ENCODE measurements at regions not wholly inside any gene's neighbourhood (a gene's known extent, or its start where the extent isn't known, plus 50 kb on each side); places are given as distances from the start of the nearest gene placed in this dataset.

DNA sequence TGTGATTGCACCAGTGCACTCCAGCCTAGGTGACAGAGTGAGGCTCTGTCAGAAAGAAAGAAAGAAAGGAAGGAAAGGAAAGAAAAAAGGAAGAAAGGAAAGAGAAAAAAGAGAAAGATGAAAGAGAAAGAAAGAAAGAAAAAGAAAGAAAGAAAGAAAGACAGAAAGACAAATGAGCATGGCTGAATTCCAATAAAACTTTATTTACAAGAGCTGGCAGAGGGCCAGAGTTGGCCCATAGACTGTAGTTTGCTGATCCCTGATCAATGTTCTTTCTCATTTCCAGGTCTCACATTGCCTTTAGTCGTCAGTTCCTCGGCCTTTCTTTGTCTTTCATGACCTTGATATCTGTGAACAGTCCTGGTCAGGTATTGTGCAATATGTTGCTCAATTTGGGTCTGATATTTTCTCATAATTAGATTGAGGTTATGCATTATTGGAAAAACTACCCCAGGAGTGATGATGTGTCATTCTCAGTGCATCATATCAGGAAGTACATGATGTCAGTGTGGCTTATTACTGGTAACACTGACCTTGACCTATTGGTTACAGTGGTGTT is 68.5 kb upstream of the MED9 start (continued):
- TF ChIP-seq, protein P1, sequence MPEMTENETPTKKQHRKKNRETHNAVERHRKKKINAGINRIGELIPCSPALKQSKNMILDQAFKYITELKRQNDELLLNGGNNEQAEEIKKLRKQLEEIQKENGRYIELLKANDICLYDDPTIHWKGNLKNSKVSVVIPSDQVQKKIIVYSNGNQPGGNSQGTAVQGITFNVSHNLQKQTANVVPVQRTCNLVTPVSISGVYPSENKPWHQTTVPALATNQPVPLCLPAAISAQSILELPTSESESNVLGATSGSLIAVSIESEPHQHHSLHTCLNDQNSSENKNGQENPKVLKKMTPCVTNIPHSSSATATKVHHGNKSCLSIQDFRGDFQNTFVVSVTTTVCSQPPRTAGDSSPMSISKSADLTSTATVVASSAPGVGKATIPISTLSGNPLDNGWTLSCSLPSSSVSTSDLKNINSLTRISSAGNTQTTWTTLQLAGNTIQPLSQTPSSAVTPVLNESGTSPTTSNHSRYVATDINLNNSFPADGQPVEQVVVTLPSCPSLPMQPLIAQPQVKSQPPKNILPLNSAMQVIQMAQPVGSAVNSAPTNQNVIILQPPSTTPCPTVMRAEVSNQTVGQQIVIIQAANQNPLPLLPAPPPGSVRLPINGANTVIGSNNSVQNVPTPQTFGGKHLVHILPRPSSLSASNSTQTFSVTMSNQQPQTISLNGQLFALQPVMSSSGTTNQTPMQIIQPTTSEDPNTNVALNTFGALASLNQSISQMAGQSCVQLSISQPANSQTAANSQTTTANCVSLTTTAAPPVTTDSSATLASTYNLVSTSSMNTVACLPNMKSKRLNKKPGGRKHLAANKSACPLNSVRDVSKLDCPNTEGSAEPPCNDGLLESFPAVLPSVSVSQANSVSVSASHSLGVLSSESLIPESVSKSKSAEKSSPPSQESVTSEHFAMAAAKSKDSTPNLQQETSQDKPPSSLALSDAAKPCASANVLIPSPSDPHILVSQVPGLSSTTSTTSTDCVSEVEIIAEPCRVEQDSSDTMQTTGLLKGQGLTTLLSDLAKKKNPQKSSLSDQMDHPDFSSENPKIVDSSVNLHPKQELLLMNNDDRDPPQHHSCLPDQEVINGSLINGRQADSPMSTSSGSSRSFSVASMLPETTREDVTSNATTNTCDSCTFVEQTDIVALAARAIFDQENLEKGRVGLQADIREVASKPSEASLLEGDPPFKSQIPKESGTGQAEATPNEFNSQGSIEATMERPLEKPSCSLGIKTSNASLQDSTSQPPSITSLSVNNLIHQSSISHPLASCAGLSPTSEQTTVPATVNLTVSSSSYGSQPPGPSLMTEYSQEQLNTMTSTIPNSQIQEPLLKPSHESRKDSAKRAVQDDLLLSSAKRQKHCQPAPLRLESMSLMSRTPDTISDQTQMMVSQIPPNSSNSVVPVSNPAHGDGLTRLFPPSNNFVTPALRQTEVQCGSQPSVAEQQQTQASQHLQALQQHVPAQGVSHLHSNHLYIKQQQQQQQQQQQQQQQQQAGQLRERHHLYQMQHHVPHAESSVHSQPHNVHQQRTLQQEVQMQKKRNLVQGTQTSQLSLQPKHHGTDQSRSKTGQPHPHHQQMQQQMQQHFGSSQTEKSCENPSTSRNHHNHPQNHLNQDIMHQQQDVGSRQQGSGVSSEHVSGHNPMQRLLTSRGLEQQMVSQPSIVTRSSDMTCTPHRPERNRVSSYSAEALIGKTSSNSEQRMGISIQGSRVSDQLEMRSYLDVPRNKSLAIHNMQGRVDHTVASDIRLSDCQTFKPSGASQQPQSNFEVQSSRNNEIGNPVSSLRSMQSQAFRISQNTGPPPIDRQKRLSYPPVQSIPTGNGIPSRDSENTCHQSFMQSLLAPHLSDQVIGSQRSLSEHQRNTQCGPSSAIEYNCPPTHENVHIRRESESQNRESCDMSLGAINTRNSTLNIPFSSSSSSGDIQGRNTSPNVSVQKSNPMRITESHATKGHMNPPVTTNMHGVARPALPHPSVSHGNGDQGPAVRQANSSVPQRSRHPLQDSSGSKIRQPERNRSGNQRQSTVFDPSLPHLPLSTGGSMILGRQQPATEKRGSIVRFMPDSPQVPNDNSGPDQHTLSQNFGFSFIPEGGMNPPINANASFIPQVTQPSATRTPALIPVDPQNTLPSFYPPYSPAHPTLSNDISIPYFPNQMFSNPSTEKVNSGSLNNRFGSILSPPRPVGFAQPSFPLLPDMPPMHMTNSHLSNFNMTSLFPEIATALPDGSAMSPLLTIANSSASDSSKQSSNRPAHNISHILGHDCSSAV (CRISPR knock-in tag; IDR thresholded peaks at IDR 0.05; ENCODE audit: borderline replicate concordance) = no peak
- TF ChIP-seq RXRA (CRISPR knock-in tag; IDR thresholded peaks at IDR 0.05) (no peak), NFATC3 (CRISPR knock-in tag; IDR thresholded peaks at IDR 0.05) (no peak), U2AF2 (IDR thresholded peaks at IDR 0.05; ENCODE audit: low read depth, low read length) (no peak), ELF3 (CRISPR knock-in tag; IDR thresholded peaks at IDR 0.05) (peak; percentile 46; the same call in 1 of the 2 replicates), NFE2 (CRISPR knock-in tag; IDR thresholded peaks at IDR 0.05) (no peak), STAT5B (CRISPR knock-in tag; IDR thresholded peaks at IDR 0.05) (no peak), ZNF550 (CRISPR knock-in tag; IDR thresholded peaks at IDR 0.05; ENCODE audit: borderline replicate concordance) (no peak), FOXJ3 (CRISPR knock-in tag; IDR thresholded peaks at IDR 0.05; ENCODE audit: borderline replicate concordance) (no peak), PITX1 (CRISPR knock-in tag; IDR thresholded peaks at IDR 0.05) (no peak)
- TF ChIP-seq, protein P2, sequence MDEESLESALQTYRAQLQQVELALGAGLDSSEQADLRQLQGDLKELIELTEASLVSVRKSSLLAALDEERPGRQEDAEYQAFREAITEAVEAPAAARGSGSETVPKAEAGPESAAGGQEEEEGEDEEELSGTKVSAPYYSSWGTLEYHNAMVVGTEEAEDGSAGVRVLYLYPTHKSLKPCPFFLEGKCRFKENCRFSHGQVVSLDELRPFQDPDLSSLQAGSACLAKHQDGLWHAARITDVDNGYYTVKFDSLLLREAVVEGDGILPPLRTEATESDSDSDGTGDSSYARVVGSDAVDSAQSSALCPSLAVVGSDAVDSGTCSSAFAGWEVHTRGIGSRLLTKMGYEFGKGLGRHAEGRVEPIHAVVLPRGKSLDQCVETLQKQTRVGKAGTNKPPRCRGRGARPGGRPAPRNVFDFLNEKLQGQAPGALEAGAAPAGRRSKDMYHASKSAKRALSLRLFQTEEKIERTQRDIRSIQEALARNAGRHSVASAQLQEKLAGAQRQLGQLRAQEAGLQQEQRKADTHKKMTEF (CRISPR knock-in tag; IDR thresholded peaks at IDR 0.05) = no peak
- TF ChIP-seq, protein P3, sequence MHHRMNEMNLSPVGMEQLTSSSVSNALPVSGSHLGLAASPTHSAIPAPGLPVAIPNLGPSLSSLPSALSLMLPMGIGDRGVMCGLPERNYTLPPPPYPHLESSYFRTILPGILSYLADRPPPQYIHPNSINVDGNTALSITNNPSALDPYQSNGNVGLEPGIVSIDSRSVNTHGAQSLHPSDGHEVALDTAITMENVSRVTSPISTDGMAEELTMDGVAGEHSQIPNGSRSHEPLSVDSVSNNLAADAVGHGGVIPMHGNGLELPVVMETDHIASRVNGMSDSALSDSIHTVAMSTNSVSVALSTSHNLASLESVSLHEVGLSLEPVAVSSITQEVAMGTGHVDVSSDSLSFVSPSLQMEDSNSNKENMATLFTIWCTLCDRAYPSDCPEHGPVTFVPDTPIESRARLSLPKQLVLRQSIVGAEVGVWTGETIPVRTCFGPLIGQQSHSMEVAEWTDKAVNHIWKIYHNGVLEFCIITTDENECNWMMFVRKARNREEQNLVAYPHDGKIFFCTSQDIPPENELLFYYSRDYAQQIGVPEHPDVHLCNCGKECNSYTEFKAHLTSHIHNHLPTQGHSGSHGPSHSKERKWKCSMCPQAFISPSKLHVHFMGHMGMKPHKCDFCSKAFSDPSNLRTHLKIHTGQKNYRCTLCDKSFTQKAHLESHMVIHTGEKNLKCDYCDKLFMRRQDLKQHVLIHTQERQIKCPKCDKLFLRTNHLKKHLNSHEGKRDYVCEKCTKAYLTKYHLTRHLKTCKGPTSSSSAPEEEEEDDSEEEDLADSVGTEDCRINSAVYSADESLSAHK (CRISPR knock-in tag; IDR thresholded peaks at IDR 0.05; ENCODE audit: borderline replicate concordance) = no peak
- TF ChIP-seq, protein P4, sequence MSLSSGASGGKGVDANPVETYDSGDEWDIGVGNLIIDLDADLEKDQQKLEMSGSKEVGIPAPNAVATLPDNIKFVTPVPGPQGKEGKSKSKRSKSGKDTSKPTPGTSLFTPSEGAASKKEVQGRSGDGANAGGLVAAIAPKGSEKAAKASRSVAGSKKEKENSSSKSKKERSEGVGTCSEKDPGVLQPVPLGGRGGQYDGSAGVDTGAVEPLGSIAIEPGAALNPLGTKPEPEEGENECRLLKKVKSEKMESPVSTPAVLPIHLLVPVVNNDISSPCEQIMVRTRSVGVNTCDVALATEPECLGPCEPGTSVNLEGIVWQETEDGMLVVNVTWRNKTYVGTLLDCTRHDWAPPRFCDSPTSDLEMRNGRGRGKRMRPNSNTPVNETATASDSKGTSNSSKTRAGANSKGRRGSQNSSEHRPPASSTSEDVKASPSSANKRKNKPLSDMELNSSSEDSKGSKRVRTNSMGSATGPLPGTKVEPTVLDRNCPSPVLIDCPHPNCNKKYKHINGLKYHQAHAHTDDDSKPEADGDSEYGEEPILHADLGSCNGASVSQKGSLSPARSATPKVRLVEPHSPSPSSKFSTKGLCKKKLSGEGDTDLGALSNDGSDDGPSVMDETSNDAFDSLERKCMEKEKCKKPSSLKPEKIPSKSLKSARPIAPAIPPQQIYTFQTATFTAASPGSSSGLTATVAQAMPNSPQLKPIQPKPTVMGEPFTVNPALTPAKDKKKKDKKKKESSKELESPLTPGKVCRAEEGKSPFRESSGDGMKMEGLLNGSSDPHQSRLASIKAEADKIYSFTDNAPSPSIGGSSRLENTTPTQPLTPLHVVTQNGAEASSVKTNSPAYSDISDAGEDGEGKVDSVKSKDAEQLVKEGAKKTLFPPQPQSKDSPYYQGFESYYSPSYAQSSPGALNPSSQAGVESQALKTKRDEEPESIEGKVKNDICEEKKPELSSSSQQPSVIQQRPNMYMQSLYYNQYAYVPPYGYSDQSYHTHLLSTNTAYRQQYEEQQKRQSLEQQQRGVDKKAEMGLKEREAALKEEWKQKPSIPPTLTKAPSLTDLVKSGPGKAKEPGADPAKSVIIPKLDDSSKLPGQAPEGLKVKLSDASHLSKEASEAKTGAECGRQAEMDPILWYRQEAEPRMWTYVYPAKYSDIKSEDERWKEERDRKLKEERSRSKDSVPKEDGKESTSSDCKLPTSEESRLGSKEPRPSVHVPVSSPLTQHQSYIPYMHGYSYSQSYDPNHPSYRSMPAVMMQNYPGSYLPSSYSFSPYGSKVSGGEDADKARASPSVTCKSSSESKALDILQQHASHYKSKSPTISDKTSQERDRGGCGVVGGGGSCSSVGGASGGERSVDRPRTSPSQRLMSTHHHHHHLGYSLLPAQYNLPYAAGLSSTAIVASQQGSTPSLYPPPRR (CRISPR knock-in tag; IDR thresholded peaks at IDR 0.05; ENCODE audit: borderline replicate concordance) = 0 out of 2 replicates have a peak, but pooled peaks have one; percentile 14
